ENCODE measurements at regions not wholly inside any gene's neighbourhood (a gene's known extent, or its start where the extent isn't known, plus 50 kb on each side); places are given as distances from the start of the nearest gene placed in this dataset.

- no peak for DNase-seq
Observed at GRCh38 chr14:101069666-101070362, 166.3 kb upstream of the RTL1 start.

- no peak for DNase-seq
Observed at GRCh38 chr14:101070540-101071492, 167.3 kb upstream of the RTL1 start.

- no peak for DNase-seq
Observed at GRCh38 chr14:101071493-101071906, 168.0 kb upstream of the RTL1 start.

GRCh38 chr14:101072070-101072469 is 168.5 kb upstream of the RTL1 start:
- no peak for DNase-seq

GRCh38 chr14:101072531-101072930 is 169.0 kb upstream of the RTL1 start:
- no peak for DNase-seq

- DNase-seq: peak; percentile 79
Observed at GRCh38 chr14:101072945-101073597, 169.5 kb upstream of the RTL1 start.

GRCh38 chr14:101073598-101073965 is 170.1 kb upstream of the RTL1 start:
- no peak for DNase-seq

- peak; percentile 4 for DNase-seq
Observed at GRCh38 chr14:101074196-101075024, 170.9 kb upstream of the RTL1 start.

- no peak for DNase-seq
Observed at GRCh38 chr14:101075025-101075800, 171.7 kb upstream of the RTL1 start.

- no peak for DNase-seq
Observed at GRCh38 chr14:101075801-101076413, 172.4 kb upstream of the RTL1 start.

- DNase-seq: no peak
Observed at GRCh38 chr14:101076451-101077198, 173.1 kb upstream of the RTL1 start.

GRCh38 chr14:101077481-101078074 is 174.1 kb upstream of the RTL1 start:
- no peak for DNase-seq

- DNase-seq: no peak
Observed at GRCh38 chr14:101078170-101078891, 174.8 kb upstream of the RTL1 start.

GRCh38 chr14:101078892-101079221 is 175.3 kb upstream of the RTL1 start:
- DNase-seq: no peak

GRCh38 chr14:101080922-101081593 is 177.5 kb upstream of the RTL1 start:
- no peak for DNase-seq

- no peak for DNase-seq
Observed at GRCh38 chr14:101082036-101082435, 178.5 kb upstream of the RTL1 start.

- DNase-seq: no peak
Observed at GRCh38 chr14:101082436-101083384, 179.2 kb upstream of the RTL1 start.

Measured in DMS153 (cell line).